Gastrocnemius medialis (tissue), 4 donors: ENCODE measurements at regions not wholly inside any gene's neighbourhood (a gene's known extent, or its start where the extent isn't known, plus 50 kb on each side); places are given as distances from the start of the nearest gene placed in this dataset.

Experiments
- ATAC-seq, 2 donors: fragments of 150-250 bp; one replicate each; pipeline ENCODE4 v1.9.1; 2016
- DNase-seq, 2 donors: peaks; one replicate each; pipeline ENCODE4 v3.0.0-alpha.2; 2019
- H3K27ac ChIP-seq, 4 donors: fragments of 200-600 bp; sonication (generic); 1 replicate in 1 of 4; 2 replicates in 3 of 4; pipeline ENCODE4 v1.5.1; 2016 to 2018; ENCODE audit warnings: mild to moderate bottlenecking in 2 of 4, moderate library complexity in 1 of 4
- H3K27me3 ChIP-seq, 3 donors: fragments of 200-600 bp; sonication (generic) in 2 of 3; 1 replicate in 1 of 3; 2 replicates in 2 of 3; pipeline versions ENCODE4 v1.5.1 to v1.6.0; 2016 to 2019; ENCODE audit warnings: mild to moderate bottlenecking in 1 of 3, moderate library complexity in 1 of 3
- H3K36me3 ChIP-seq, 2 donors: fragments of 200-600 bp; sonication (generic) in 1 of 2; one replicate each; pipeline ENCODE4 v1.5.1; 2017 to 2018
- H3K4me1 ChIP-seq, 2 donors: fragments of 200-600 bp; sonication (generic) in 1 of 2; one replicate each; pipeline ENCODE4 v1.5.1; 2016 to 2017; ENCODE audit warnings: mild to moderate bottlenecking in 2 of 2
- H3K4me3 ChIP-seq, 4 donors: fragments of 200-600 bp; sonication (generic) in 3 of 4; 1 replicate in 1 of 4; 2 replicates in 3 of 4; pipeline ENCODE4 v1.5.1; 2016 to 2019; ENCODE audit warnings: mild to moderate bottlenecking in 2 of 4
- H3K9me3 ChIP-seq, 3 donors: fragments of 200-600 bp; sonication (generic) in 2 of 3; 1 replicate in 1 of 3; 2 replicates in 2 of 3; pipeline ENCODE4 v1.5.1; 2016 to 2019
- POLR2A ChIP-seq, 2 donors: fragments of 450-650 bp; IDR thresholded peaks; one replicate each; pipeline ENCODE4 v1.6.1; 2017; ENCODE audit warnings: antibody characterized with exemption in 2 of 2, mild to moderate bottlenecking in 2 of 2, moderate library complexity in 2 of 2
- in situ Hi-C, 4 donors: fragments of 200-750 bp; cut with MboI; loops; one replicate each; pipeline versions ENCODE4 v1.15.0 to v1.8.0; 2017; ENCODE audit warnings: low sequenced_read_pairs in 4 of 4
- intact Hi-C: fragments of 100-400 bp; cut with DNase I; formaldehyde crosslinking; loops from one replicate; pipeline ENCODE4 v1.15.1; 2023; ENCODE audit warnings: low total_unique reads
- TF ChIP-seq, protein P1 (sequence below), 5 experiments: fragments of 450-650 bp in 3 of 5; fragments of 200-600 bp in 2 of 5; sonication (generic) in 2 of 5; IDR thresholded peaks in 4 of 5; conservative IDR thresholded peaks in 1 of 5; 1 replicate in 4 of 5; 2 replicates in 1 of 5; pipeline ENCODE4 v1.5.1; 2016 to 2019; ENCODE audit warnings: antibody characterized with exemption in 5 of 5, mild to moderate bottlenecking in 3 of 5, moderate library complexity in 3 of 5

DNA sequence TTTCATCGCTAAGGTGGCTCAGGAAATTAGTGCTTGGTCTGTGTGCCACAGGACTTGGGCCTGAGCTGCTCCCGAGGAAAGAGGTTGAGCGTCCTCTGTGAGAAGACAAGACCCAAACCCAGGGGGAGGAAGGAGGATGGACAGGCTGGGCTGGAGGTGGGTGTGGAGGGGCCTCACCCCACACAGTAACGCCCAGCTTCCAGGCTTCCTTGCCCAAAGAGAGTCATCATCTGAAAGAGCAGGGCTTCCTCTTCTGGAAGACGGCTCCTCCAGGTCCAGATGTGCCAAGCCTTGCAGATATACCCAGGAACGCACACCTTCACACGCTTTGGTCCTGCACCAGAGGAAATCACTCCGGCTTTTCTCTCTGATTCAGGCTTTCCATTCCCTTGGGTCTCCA lies 127.8 kb upstream of the MGMT start:
- Histone ChIP-seq H3K27ac (no peak overlapping the region), H3K4me1 (no peaks in the 10 kb centered on the region), H3K4me3 (no peak overlapping the region), H3K9me3 (no peaks in the 10 kb centered on the region), H3K36me3 (no peaks in the 10 kb centered on the region), H3K27me3 (no peaks in the 10 kb centered on the region)
- intact Hi-C loops = loop anchor here (10.0 kb wide), 1 partner anchor 304 kb away; no protein-coding TSS in a partner anchor
- ATAC-seq (no peak), DNase-seq (no peak)
- TF ChIP-seq, protein P1, sequence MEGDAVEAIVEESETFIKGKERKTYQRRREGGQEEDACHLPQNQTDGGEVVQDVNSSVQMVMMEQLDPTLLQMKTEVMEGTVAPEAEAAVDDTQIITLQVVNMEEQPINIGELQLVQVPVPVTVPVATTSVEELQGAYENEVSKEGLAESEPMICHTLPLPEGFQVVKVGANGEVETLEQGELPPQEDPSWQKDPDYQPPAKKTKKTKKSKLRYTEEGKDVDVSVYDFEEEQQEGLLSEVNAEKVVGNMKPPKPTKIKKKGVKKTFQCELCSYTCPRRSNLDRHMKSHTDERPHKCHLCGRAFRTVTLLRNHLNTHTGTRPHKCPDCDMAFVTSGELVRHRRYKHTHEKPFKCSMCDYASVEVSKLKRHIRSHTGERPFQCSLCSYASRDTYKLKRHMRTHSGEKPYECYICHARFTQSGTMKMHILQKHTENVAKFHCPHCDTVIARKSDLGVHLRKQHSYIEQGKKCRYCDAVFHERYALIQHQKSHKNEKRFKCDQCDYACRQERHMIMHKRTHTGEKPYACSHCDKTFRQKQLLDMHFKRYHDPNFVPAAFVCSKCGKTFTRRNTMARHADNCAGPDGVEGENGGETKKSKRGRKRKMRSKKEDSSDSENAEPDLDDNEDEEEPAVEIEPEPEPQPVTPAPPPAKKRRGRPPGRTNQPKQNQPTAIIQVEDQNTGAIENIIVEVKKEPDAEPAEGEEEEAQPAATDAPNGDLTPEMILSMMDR (IDR thresholded peaks at IDR 0.05 in 4 of 5, conservative IDR thresholded peaks at IDR 0.05 in 1 of 5) = no peak
- TF ChIP-seq POLR2A (IDR thresholded peaks at IDR 0.05) = no peak
- in situ Hi-C loops = loop anchor here in 2 of 4 donors (10.0 kb wide), 1 partner anchor 304 kb away; no protein-coding TSS in a partner anchor

DNA sequence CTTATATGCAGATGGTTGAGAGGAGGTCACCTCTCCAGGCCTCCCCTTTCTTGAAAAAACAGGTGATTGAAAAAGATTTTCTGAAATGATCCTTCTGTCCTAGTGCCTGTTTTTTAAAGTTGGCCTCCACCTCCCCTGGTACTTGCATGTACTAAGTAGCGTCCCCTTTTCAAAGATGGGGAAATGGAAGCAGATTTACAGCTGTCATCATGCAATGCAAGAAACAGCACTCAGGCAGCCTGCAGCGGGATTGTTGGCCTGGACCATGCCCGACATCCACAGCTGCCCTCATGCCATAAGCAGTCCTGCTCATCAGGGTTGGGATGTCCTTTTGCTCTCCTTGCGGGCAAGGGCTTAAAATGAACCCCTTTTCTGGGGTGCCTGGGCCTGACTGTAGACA lies 127.2 kb upstream of the MGMT start:
- intact Hi-C loops (loop anchor here (10.0 kb wide), 1 partner anchor 305 kb away; no protein-coding TSS in a partner anchor), in situ Hi-C loops (loop anchor here in 2 of 4 donors (10.0 kb wide), 1 partner anchor 305 kb away; no protein-coding TSS in a partner anchor)
- ATAC-seq (no peak), DNase-seq (no peak)
- Histone ChIP-seq H3K4me1 (no peaks in the 10 kb centered on the region), H3K27me3 (no peaks in the 10 kb centered on the region), H3K4me3 (no peak overlapping the region), H3K27ac (no peak overlapping the region), H3K36me3 (no peaks in the 10 kb centered on the region), H3K9me3 (no peaks in the 10 kb centered on the region)
- no peak for TF ChIP-seq POLR2A (IDR thresholded peaks at IDR 0.05)
- TF ChIP-seq, protein P1 (IDR thresholded peaks at IDR 0.05 in 4 of 5, conservative IDR thresholded peaks at IDR 0.05 in 1 of 5) = no peak

DNA sequence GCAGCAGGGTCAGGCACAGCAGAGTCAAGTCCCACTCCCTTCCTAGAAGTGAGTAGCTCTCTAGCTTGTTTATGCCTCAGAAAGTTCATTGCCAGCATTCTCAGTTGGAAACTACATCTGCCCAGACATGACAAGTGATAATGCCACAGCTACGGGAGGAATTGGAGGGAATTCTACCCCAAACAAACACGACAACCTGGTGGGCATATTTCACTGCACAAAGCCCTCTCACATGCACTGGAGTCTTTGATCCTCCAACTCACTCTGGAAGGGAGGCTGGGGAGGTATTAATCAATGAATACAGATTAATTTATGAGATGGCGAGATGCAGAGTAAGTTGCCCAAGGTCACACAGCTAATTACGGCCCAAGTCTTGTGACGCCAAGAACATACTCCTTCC lies 126.0 kb upstream of the MGMT start:
- Histone ChIP-seq H3K4me1 (no peaks in the 10 kb centered on the region), H3K36me3 (no peaks in the 10 kb centered on the region), H3K9me3 (no peaks in the 10 kb centered on the region), H3K27me3 (no peaks in the 10 kb centered on the region), H3K4me3 (no peak overlapping the region), H3K27ac (no peak overlapping the region)
- intact Hi-C loops (no loop called here), in situ Hi-C loops (no loop called here)
- ATAC-seq (no peak), DNase-seq (no peak)
- TF ChIP-seq, protein P1 (IDR thresholded peaks at IDR 0.05 in 4 of 5, conservative IDR thresholded peaks at IDR 0.05 in 1 of 5) = no peak
- TF ChIP-seq POLR2A (IDR thresholded peaks at IDR 0.05) = no peak

DNA sequence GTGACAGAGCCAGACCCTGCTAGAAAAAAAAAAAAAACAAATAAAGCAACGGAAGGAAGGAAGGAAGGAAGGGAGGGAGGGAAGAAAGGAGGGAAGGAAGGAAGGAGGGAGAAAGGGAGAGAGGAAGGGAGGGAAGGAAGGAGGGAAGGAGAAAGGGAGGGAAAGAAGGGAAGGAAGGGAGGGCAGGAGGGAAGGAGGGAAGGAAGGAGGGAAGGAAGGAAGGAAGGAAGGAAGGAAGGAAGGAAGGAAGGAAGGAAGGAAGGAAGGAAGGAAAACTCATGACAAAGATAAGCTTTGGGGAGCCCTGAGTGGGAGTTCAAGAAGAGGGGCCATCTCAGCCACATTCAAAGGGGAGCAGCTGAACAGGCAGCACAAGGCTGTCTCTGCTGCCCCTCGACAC lies 124.7 kb upstream of the MGMT start:
- Histone ChIP-seq H3K9me3 (no peaks in the 10 kb centered on the region), H3K4me1 (no peaks in the 10 kb centered on the region), H3K27ac (no peak overlapping the region), H3K4me3 (no peak overlapping the region), H3K36me3 (no peaks in the 10 kb centered on the region), H3K27me3 (no peaks in the 10 kb centered on the region)
- DNase-seq (no peak), ATAC-seq (no peak)
- intact Hi-C loops = no loop called here
- TF ChIP-seq POLR2A (IDR thresholded peaks at IDR 0.05) = no peak
- TF ChIP-seq, protein P1 (IDR thresholded peaks at IDR 0.05 in 4 of 5, conservative IDR thresholded peaks at IDR 0.05 in 1 of 5) = no peak
- in situ Hi-C loops = no loop called here

DNA sequence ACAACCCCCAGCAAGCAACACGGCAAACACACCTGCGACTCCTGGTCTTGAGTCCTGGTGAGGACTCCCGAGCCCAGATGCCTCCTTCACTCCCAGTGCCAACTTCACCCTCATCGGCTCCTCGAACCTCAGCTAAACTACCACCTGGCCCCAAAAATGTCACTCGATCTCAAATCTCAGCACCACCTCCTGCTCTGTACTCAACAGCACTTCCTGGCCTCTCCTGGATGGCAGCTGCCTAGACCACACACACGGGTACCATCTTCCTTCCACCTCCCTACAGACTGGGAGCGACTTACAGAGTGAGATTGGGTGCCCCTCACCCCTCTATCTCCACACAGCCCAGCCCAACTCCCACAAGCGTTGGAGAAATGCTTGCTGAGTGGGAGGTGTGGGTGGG lies 123.9 kb upstream of the MGMT start:
- in situ Hi-C loops = no loop called here
- ATAC-seq (no peak), DNase-seq (no peak)
- no peaks in the 10 kb centered on the region for H3K36me3 ChIP-seq
- TF ChIP-seq, protein P1 (IDR thresholded peaks at IDR 0.05 in 4 of 5, conservative IDR thresholded peaks at IDR 0.05 in 1 of 5) = no peak
- TF ChIP-seq POLR2A (IDR thresholded peaks at IDR 0.05) = no peak
- no peaks in the 10 kb centered on the region for H3K9me3 ChIP-seq
- H3K4me3 ChIP-seq = no peak overlapping the region
- H3K27ac ChIP-seq = no peak overlapping the region
- intact Hi-C loops = no loop called here
- H3K27me3 ChIP-seq = no peaks in the 10 kb centered on the region
- no peaks in the 10 kb centered on the region for H3K4me1 ChIP-seq
